OCI-M2 (cell line): ENCODE measurements at regions not wholly inside any gene's neighbourhood (a gene's known extent, or its start where the extent isn't known, plus 50 kb on each side); places are given as distances from the start of the nearest gene placed in this dataset.

ENCODE experiments used
- DNase-seq: peaks from one replicate; lab custom pipeline; 2025; ENCODE audit not compliant: unreplicated experiment; lab: John Stamatoyannopoulos, UW

GRCh38 chr14:76950055-76951020, 78.2 kb downstream of the IRF2BPL start:
- DNase-seq: no peak

GRCh38 chr14:76948976-76949375, 79.5 kb downstream of the IRF2BPL start:
- DNase-seq: no peak

- DNase-seq: no peak
Observed at GRCh38 chr14:76948213-76948947, 80.1 kb downstream of the IRF2BPL start.

- no peak for DNase-seq
Observed at GRCh38 chr14:76947838-76948184, 80.7 kb downstream of the IRF2BPL start.

GRCh38 chr14:76947078-76947837, 81.2 kb downstream of the IRF2BPL start:
- DNase-seq: no peak

- no peak for DNase-seq
Observed at GRCh38 chr14:76946753-76947077, 81.8 kb downstream of the IRF2BPL start.

GRCh38 chr14:76943072-76943471, 85.4 kb downstream of the IRF2BPL start:
- no peak for DNase-seq

GRCh38 chr14:76941946-76942805, 86.3 kb downstream of the IRF2BPL start:
- DNase-seq: no peak

GRCh38 chr14:76941544-76941943, 87.0 kb downstream of the IRF2BPL start:
- no peak for DNase-seq

GRCh38 chr14:76940021-76940760, 88.3 kb downstream of the IRF2BPL start:
- DNase-seq: no peak

- DNase-seq: no peak
Observed at GRCh38 chr14:76939015-76939742, 89.3 kb downstream of the IRF2BPL start.

- DNase-seq: no peak
Observed at GRCh38 chr14:76938092-76938500, 90.4 kb downstream of the IRF2BPL start.

GRCh38 chr14:76937181-76938091, 91.1 kb downstream of the IRF2BPL start:
- no peak for DNase-seq

GRCh38 chr14:76936483-76936882, 92.0 kb downstream of the IRF2BPL start:
- no peak for DNase-seq

- DNase-seq: no peak
Observed at GRCh38 chr14:76933515-76933914, 95.0 kb downstream of the IRF2BPL start.

- DNase-seq: no peak
Observed at GRCh38 chr14:76931631-76932402, 96.7 kb downstream of the IRF2BPL start.

- no peak for DNase-seq
Observed at GRCh38 chr14:76930549-76930948, 98.0 kb downstream of the IRF2BPL start.
